Activated CD4-positive, alpha-beta T cell treated with anti-CD3 and anti-CD28 coated beads, Interleukin-2, amount 50 U/mL, for 16 hours (primary cell): ENCODE measurements at regions not wholly inside any gene's neighbourhood (a gene's known extent, or its start where the extent isn't known, plus 50 kb on each side); places are given as distances from the start of the nearest gene placed in this dataset.

Experiments
- DNase-seq: peaks from one replicate; pipeline ENCODE4 v3.0.0-alpha.2; 2020

GRCh38 chr2:207257251-207258250 is 91.8 kb upstream of the KLF7 start:
- DNase-seq: no peak

- no peak for DNase-seq
Measured at GRCh38 chr2:207258263-207258991, 92.7 kb upstream of the KLF7 start.

DNA sequence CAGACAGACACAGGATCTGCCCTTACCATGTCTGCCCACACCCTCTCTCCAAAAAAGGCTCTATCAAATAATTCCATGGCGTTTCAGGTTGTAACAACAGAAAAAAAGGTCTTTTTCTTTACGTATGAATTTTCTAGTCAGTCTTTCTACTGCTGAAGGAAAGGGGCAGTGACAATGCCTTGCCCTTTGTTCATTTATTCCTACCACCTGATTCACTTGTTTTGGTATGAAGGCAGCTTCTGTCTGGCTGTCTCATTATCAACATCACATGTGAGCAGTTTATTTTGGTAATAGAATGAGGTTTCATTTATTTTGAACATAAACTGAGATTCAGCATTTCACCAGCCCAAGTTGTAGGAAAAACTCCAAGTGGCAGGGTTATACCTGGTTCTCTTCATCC is 94.3 kb upstream of the KLF7 start:
- no peak for DNase-seq

GRCh38 chr2:207260947-207261346 is 95.2 kb upstream of the KLF7 start:
- DNase-seq: no peak

- DNase-seq: no peak
Measured at GRCh38 chr2:207264310-207264709, 98.6 kb upstream of the KLF7 start.

DNA sequence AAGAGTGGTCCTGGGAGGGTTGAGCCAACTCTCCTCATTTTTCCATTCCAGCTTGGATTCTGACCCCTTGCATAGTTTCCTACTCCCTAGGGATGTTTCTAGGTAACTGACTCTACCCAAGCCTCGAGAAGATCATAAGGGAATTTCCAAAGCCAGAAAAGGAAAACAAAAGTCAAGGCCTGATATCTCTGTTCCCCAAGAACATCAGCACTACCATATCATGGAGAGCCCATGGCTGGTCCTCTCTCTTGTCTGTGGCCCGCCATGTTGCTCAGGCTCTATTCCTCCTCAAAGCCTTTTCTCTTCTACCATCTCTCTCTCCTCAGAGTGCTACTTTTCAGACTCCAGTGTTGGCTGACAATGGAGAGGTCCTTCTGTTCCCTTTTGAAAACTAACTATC is 99.6 kb upstream of the KLF7 start:
- no peak for DNase-seq

DNA sequence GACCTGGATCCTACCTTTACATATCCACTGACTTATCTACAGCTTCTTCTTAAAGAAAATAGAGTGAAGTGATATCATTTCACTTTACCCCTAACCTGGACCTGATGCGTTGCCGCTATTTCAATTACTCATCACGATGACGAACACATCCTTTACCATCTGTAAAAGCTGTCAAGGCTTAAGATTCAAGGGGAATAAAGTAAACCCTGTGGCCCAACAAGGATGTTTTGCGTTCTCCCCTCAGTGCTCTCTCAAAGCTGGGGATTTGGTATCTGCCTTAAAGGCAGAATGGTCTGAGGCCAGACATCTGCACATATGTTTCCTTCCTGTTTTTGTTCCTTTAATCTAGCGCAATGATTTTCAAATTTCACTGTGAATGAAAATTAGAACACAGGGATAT is 100.1 kb upstream of the KLF7 start:
- no peak for DNase-seq

- DNase-seq: no peak
Measured at GRCh38 chr2:207266648-207267047, 100.9 kb upstream of the KLF7 start.

GRCh38 chr2:207269038-207269437 is 103.3 kb upstream of the KLF7 start:
- no peak for DNase-seq

- DNase-seq: no peak
Measured at GRCh38 chr2:207274530-207275189, 108.9 kb upstream of the KLF7 start.

- no peak for DNase-seq
Measured at GRCh38 chr2:207275779-207276178, 110.0 kb upstream of the KLF7 start.

DNA sequence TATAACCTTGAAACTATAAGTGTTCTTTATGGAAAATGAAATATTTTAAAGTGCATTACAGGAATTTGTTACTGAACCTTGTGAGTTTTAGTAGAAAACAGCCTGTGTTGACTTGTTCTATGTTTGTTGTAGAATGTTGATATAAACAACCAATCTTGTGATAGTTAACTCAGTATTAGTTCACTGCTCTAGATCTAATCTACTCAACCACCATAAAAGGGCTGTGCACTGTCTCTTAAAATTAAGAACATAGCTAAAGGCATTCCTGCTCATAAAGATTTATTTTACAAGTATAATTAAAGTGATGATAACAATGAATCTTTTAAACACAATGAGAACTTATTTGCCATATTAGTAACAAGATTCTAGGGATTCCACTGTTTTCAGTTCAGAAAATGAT is 110.5 kb upstream of the KLF7 start:
- DNase-seq: no peak

- no peak for DNase-seq
Measured at GRCh38 chr2:207276858-207277257, 111.1 kb upstream of the KLF7 start.

DNA sequence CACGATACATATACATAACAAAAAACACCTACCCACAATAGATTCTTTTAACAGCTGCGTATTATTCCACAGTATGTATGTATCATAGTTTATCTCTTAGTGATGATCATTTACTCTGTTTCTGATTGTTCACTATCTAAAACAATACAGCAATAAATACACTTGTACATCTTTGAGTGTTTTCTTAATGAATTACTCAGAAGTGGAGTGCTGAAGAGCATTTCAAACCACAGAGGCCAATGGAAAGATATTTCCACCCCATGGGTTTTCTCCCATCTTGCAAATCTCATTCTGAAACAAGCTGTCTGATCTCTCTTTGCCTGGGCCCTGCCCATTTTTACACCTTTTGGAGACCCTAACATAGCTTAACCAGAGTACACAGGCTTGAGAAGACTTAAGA is 113.8 kb upstream of the KLF7 start:
- peak; percentile 65 for DNase-seq

DNA sequence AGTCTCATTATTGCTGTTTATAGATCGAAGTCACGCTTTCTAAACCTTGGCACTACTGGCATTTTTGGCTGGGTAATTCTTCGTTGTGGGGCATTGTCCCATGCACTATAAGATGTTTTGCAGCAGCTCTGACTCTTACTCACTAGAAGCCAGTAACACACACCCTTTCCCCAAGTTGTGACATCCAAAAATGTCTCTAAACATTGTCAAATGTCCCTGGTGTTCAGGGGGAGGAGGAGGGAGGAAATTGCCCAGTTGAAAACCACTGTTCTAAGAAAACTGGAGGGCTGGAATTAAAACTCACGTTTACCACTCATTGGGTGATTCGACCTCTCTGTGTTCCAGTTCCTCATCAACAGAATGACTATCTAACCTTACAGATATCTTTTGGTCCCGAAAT is 115.7 kb upstream of the KLF7 start:
- no peak for DNase-seq

GRCh38 chr2:207282916-207283315 is 117.2 kb upstream of the KLF7 start:
- no peak for DNase-seq

- no peak for DNase-seq
Measured at GRCh38 chr2:207283356-207283755, 117.6 kb upstream of the KLF7 start.

- DNase-seq: no peak
Measured at GRCh38 chr2:207284556-207285472, 119.1 kb upstream of the KLF7 start.

DNA sequence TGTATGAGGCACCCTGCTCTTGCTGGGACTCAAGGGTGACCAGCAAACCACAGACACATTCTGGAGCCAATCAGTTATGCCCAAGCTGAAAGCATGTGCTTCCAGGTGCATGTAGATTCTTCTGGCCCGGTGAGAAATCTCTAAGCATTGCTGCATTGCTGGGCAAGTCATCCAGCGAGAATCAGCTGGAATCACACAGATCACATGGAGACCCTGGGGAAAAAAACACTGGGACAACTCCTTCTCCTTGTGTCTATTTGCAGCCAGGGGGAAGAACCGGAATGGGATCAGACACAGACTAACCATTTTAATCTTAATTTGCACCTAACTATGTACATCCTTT is 119.7 kb upstream of the KLF7 start:
- DNase-seq: no peak

GRCh38 chr2:207286106-207286505 is 120.4 kb upstream of the KLF7 start:
- DNase-seq: peak; percentile 78

DNA sequence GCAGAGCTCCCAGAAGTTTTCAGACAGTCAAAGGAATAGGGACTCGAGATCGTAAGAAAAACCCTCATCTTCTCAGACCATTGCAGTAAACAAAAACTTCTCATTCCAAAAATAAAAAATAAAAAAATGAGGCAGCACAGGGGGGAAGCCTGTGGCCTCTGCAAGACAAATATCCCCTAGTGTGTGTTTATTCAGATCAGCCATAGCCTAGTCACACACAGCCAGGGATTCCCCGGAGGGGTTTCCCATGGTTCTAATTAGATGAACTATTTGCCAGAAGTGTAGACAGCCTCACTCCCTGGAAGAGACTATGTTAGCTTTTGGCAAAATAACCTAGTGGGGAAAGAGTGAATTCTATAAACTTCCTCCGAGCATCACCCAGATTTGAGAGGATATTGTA is 122.9 kb upstream of the KLF7 start:
- DNase-seq: peak; percentile 54

GRCh38 chr2:207289295-207290018 is 123.7 kb upstream of the KLF7 start:
- no peak for DNase-seq
